ENCODE measurements at regions not wholly inside any gene's neighbourhood (a gene's known extent, or its start where the extent isn't known, plus 50 kb on each side); places are given as distances from the start of the nearest gene placed in this dataset.
"Not testable (repeated sequence)": the region's sequence is repeated elsewhere in the genome, so short reads cannot be mapped to it uniquely, and the experiment has no call there.

- DNase-seq, result no peak
Measured at GRCh38 chr1:157460381-157460780, 91.9 kb downstream of the FCRL5 start.

DNA sequence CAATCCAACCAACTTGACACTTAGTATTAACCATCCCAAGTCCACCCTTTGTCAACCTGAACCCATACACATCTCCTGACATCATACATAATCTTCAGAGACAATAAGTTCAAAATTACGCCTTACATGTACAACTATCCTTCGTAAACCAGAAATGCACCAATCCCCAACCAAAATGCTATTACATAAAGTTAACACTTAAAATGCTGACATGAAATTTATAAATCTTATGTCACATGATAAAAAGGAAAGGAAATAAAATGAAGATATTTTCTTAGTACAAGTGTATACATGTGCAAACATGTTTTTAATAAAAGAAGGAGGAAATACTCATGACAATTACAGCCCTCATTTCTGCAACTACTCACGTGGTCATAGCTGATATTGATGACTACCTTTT lies 95.0 kb downstream of the FCRL5 start:
- no peak for DNase-seq

DNA sequence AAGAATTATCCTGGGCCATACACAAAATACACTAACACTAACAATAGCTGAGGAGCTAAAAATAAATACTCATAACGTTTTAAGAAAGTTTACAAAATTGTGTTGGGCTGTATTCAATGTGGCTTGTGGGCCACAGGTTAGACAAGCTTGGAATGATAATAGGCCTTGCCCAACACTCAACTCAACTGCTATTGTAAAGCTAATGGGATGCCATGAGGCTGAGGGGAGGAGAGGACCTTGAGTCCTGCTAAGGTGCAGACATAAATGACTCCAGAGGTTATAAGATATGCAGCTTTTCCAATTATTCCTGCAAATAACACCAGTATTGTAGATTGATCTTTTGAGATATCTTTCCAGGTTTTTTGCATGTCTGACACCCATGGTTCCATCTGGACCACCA lies 97.0 kb downstream of the FCRL5 start:
- DNase-seq, result no peak

- DNase-seq, result no peak
Measured at GRCh38 chr1:157450106-157450505, 102.2 kb downstream of the FCRL5 start.

GRCh38 chr1:157448636-157449035 lies 103.7 kb downstream of the FCRL5 start:
- no peak for DNase-seq

DNA sequence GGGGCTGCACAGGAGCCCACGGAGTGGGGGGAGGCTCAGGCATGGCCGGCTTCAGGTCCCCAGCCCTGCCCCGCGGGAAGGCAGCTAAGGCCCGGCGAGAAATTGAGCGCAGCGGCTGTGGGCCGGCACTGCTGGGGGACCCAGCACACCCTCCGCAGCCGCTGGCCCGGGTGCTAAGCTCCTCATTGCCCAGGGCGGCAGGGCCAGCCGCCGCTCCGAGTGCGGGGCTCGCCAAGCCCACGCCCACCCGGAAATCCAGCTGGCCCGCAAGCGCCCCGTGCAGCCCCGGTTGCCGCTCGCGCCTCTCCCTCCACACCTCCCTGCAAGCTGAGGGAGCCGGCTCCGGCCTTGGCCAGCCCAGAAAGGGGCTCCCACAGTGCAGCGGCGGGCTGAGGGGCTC lies 106.0 kb downstream of the FCRL5 start:
- DNase-seq, result not testable (repeated sequence)

DNA sequence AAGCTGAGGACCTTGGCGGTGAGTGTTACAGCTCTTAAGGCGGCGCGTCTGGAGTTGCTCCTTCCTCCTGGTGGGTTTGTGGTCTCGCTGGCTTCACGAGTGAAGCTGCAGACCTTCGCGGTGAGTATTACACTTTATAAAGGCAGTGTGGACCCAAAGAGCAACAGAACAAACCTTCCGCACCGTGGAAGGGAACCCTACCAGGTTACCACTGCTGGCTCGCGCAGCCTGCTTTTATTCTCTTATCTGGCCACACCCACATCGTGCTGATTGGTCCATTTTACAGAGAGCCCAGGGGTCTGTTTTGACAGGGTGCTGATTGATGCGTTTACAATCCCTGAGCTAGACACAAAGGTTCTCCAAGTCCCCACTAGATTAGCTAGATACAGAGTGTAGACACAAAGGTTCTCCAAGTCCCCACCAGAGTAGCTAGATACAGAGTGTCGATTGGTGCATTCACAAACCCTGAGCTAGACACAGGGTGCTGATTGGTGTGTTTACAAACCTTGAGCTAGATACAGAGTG lies 106.6 kb downstream of the FCRL5 start:
- not testable (repeated sequence) for DNase-seq

GRCh38 chr1:157442065-157442464 lies 110.2 kb downstream of the FCRL5 start:
- DNase-seq, result no peak

GRCh38 chr1:157439302-157439954 lies 112.9 kb downstream of the FCRL5 start:
- no peak for DNase-seq

DNA sequence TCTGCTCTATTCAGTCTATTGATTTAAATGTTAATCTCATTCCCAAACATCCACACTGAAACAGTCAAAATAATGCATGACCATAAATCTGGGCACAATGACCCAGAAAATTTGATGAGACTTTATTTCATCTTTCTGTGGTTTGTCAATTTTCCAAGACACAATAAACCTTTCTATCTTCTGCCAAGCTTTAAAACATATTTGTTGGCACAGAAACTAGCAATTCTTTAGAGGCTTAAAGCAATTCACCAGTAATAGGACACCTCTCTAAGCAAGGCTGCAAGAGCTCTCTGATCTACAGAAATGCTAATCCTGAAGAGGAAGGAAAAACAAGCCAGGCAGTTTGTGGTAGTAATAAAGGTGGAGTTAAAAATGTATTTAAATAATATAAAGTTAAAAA lies 113.7 kb downstream of the FCRL5 start:
- no peak for DNase-seq

DNA sequence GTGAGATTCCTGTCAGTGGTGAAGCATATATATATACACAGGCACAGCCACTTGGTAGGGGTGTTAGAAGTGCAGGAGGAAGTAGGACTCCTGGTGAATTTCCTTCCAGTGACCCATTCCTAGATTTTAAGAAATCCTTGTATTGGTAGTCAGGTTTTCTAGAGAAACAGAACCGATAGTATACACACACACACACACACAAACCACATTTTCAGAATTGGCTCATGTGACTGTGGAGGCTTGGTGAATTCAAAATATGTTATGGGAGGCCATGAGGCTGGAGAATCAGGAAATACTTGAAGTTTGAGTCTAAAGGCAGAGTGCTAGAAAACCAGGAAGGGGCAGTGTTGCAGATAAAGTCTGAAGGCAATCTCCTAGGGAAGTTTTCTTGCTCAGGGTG lies 114.2 kb downstream of the FCRL5 start:
- DNase-seq, result no peak

GRCh38 chr1:157437296-157437695 lies 115.0 kb downstream of the FCRL5 start:
- DNase-seq, result no peak

DNA sequence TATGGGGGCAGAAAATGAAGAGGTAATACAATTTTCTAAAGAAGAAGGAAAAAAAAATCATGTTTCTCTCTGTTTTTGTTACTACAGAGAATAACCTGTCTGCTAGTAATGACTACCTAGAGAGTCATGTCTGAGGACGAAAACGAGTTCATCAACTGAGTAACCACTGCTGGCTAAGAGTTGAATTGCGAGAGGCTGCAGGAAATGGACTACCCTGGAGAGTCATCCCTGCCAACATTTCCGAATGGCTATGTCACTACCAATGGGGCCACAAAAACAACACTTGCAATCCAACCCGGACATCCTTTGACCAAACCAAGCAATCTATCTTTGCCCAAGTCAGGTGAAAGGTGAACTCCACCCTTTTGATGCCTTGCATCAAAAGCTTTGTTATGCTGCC lies 120.6 kb downstream of the FCRL5 start:
- no peak for DNase-seq

DNA sequence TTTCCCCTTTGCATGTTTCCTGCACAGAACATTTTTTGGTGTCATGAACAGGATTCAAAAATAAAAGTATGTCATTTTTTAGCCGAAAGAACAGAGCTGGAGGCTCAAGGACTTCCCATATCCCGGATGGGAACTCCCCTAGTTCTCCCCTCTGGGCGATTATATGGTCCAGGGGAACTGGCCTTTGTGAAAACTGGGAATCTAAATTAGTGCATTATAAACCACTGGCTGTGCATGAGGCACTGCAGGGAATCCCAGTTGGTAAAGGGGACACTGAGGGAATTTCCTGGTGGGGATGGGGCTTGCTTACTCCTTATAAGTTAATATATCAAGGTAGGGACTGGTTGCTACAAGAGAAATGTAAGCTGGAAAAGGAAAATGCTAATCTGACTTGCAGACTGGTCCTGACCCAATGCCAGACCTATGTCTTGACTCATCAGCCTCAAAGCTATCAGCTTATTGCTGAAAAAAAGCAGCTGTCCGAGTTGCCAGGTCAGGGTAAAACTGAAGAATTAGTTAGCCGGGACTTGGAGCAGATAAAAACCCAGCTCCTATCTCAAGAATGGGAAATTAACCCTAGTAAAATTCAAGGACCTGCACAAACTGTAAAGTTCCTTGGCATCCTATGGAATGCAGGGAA lies 122.6 kb downstream of the FCRL5 start:
- DNase-seq, result no peak

- DNase-seq, result not testable (repeated sequence)
Measured at GRCh38 chr1:157423764-157424163, 128.6 kb downstream of the FCRL5 start.

DNA sequence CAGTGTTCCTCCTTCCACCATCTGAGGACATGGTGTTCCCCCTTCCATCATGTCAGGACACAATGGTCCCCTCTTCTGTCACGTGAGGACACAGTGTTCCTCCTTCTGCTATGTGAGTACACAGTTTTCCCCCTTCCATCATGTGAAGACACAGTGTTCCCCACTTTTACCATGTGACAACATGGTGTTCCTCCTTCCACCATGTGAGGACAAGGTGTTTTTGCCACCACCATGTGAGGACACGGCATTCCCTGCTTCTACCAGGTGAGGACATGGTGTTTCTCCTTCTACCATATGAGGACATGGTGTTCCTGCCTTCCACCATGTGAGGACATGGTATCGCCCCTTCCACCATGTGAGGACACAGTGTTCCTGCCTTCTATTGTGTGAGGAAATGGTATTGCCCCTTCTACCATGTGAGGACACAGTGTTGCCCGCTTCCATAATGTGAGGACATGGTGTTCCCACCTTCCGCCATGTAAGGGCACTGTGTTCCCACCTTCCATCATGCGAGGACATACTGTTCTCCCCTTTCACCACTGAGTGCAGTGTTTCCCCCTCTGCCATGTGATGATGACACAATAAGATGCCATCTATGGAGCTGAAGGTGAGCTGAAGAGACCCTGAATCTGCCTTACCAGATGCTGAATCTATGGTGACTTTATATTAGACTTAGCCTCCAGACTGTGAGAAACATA lies 132.3 kb downstream of the FCRL5 start:
- DNase-seq, result no peak

GRCh38 chr1:157418659-157419058 lies 133.7 kb downstream of the FCRL5 start:
- DNase-seq, result no peak

- DNase-seq, result no peak
Measured at GRCh38 chr1:157418231-157418630, 134.1 kb downstream of the FCRL5 start.

GRCh38 chr1:157415661-157416060 lies 136.7 kb downstream of the FCRL5 start:
- DNase-seq, result no peak

DNA sequence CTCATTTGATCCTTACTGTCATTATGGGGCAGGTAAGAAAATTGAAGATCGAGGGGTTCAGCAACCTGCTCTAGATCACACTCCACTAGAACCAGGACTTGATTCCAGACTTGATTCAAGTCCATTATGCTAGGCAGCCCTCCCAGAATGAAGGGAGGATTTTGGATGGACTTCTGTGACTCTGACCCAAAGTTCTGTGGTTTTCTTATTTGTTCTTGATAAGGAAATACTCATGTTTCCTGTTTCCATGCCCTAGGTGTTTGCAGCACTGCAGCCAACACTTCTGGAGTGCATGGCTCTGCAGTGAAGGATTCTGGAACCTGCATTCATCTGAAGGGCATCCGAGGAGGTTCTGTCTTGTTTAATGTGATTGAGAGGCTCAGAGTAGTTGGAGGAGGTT lies 140.0 kb downstream of the FCRL5 start:
- no peak for DNase-seq

GRCh38 chr1:157411769-157412168 lies 140.5 kb downstream of the FCRL5 start:
- DNase-seq, result no peak

GRCh38 chr1:157411064-157411463 lies 141.3 kb downstream of the FCRL5 start:
- no peak for DNase-seq

DNA sequence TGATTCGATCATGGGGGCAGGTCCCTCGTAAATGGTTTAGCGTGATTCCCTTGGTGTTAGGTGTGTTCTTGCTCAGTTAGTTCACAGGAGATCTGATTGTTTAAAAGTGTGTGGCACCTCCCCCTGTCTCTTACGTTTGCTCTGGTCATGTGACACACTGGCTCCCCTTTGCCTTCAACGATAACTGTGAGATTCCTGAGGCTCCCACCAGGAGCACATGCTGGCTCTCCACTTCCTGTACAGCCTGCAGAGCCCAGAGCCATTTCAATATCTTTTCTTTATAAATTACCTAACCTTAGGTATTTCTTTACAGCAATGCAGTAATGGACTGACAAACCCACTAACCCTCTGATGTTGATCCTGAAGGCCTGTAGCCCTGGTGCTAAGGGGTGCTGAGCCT lies 141.9 kb downstream of the FCRL5 start:
- DNase-seq, result no peak

DNA sequence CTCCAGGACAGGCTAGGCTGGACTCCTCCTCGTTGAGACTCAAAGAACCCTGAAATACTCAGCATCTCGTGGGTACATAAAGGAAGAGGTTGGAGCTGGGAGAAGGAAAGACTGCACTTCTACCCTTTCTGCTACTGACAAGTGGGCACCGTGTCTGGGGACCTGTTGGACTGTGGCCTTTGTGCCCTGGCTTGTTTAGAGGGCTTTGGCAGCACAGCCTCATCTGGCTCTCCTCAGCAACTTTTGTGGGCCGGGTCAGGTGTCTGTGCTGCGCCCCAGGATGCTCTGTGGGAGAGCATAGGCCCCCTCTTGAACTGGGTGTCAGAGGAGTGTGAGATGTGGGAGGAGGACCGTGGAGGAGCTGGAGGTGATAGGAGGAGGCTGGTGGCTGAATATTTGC lies 142.4 kb downstream of the FCRL5 start:
- DNase-seq, result no peak
